PFSK-1 (cell line): ENCODE measurements at regions not wholly inside any gene's neighbourhood (a gene's known extent, or its start where the extent isn't known, plus 50 kb on each side); places are given as distances from the start of the nearest gene placed in this dataset.

ENCODE experiments used
- FOXP2 ChIP-seq: optimal IDR thresholded peaks from 2 replicates; pipeline ENCODE3; 2011; ENCODE audit warnings: borderline replicate concordance, control low read depth, inconsistent platforms; ENCODE audit not compliant: insufficient read depth; ENCODE audit errors: extremely low read length, extremely low read depth
- POLR2AphosphoS5 ChIP-seq: IDR thresholded peaks from 2 replicates; pipeline ENCODE4 v1.6.1; 2012; ENCODE audit warnings: low read depth, mild to moderate bottlenecking, control low read depth, low read length, moderate library complexity
- TAF1 ChIP-seq: IDR thresholded peaks from 2 replicates; pipeline ENCODE4 v1.6.1; 2012; ENCODE audit warnings: low read length, control low read depth, borderline replicate concordance; ENCODE audit not compliant: insufficient read depth

DNA sequence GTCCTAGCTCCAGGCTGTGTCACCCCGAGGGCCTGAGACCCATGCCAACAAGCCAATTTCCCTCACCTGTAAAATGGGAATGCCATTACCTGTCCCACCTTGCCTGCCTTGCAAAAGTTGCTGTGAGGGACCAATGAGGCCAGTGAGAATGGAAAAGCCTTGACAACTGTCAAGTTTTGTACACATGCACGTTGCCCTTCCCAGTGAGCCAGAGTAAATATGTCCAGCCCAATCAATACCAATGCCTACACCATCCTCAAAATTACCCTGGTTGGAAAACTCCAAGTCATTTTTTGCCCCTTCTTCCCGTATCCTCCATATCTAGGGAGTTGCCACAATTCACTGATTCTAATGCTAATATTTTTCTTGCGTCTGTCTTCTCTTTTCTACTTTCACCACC lies 73.5 kb upstream of the RASGRF1 start:
- TF ChIP-seq POLR2AphosphoS5 (no peak), TAF1 (no peak), FOXP2 (no peak)
